ACHN (cell line): ENCODE measurements at regions not wholly inside any gene's neighbourhood (a gene's known extent, or its start where the extent isn't known, plus 50 kb on each side); places are given as distances from the start of the nearest gene placed in this dataset.

Experiments used
- DNase-seq: peaks from one replicate; pipeline ENCODE4 v3.0.0-alpha.2; 2015
- in situ Hi-C: cut with HindIII; loops from 2 replicates; pipeline ENCODE4 v1.10.0; 2017; ENCODE audit warnings: low sequenced_read_pairs, low pct_ligation_motif_present, low pct_unique_long_range_greater_than_20kb

GRCh38 chr16:86757704-86758040 lies 179.3 kb downstream of the FOXL1 start:
- in situ Hi-C loops: no loop called here
- DNase-seq: no peak

GRCh38 chr16:86758932-86759331 lies 180.6 kb downstream of the FOXL1 start:
- in situ Hi-C loops: no loop called here
- no peak for DNase-seq

DNA sequence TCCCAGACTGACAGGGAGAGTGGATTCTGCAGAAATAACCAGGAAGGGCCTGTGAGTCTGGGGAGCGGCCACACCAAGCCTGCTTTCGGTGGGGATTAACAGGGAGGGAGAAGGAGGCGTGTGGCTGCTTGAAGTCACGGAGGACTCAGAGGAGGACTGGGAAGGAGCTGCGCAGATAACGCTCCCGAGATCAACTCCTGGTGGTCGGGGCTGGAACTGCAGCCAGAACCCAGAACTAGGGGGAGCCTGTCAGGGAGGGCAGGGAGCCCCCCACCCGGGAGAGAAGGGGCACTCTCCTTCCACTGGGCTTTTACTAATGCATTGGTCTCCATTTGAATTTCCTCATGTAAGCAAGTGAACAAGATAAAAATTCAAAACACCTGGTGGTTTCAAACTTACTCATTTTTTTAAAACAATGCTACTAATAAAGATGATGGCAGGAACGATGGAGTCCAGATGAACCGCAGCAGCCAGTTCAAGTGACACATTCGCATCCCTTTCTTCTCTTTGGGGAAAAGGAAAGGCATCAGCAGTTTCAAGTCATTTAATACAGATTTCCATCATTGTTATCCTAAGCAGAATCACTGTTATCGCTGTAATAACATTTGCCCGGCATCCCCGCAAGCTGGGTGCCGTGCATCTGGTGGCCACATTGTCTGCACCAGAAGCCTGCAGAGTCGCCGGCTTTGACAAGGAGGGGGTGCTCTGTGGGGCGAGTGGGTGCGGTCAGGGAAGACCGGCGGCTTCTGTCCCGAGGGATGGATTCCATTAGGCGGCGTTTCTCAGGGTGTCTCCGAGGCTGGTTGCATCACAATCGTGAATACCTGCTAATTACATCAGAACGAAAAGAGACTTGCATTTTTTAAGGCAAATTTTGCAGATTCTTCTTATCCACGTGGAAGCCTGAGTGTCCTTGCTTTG lies 183.0 kb downstream of the FOXL1 start:
- in situ Hi-C loops: no loop called here

GRCh38 chr16:86762095-86762494 lies 183.7 kb downstream of the FOXL1 start:
- DNase-seq: no peak
- in situ Hi-C loops: no loop called here

More for the DNA sequence above, 183.0 kb downstream of the FOXL1 start:
- DNase-seq: peak; percentile 71

DNA sequence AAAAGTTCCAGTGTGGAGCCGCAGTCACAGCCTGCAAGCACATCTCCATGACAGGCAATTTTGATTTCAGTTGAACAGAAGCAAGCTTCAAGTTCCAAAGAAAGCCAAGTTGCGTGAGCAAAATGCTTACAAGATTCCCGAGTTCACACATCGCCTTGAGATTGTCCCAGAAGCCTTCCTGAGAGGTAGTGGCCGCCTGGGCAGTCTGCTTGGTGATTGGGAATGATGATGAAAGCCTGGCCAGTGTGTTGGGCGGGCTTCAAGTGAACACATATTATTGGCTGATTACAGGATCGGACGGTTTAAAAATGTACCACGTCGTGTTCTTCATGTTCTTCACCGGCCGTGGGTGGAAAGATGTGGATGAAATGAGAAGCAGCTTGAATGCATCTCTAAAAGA lies 185.5 kb downstream of the FOXL1 start:
- in situ Hi-C loops: no loop called here
- DNase-seq: no peak

DNA sequence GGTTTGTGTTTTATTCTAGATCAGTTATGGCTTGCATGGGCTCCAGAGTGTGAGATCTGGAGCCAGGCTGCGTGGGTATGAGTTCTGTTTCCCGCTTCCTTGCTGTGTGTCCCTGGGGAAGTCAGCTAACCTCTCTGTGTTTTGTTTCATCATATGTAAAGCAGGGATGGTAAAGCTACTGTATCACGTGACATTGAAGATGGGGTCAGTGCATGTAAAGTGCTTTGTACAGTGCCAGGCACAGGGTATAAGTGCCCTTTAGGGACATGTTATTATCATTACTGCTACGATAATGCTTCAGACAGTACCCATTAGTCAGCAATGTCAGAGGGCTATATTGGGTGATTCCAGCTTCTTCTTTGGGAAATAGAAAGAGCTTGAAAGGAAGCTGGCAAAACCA lies 186.2 kb downstream of the FOXL1 start:
- DNase-seq: no peak
- in situ Hi-C loops: no loop called here

GRCh38 chr16:86765389-86766026 lies 187.2 kb downstream of the FOXL1 start:
- in situ Hi-C loops: no loop called here
- DNase-seq: no peak

DNA sequence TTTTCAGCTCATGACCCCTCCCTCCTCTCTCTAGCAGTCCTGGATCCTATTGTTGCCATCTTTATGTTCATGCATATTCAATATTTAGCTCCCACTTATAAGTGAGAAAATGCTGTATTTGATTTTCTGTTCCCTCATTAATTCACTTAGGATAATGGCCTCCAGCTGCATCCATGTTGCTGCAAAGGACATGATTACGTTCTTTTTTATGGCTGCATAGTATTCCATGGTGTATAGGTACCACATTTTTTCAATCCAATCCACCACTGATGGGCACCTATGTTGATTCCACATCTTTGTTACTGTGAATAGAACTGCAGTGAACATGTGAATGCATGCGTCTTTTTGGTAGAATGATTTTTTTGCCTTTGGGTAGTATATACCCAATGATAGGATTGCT lies 188.4 kb downstream of the FOXL1 start:
- no peak for DNase-seq
- in situ Hi-C loops: no loop called here

DNA sequence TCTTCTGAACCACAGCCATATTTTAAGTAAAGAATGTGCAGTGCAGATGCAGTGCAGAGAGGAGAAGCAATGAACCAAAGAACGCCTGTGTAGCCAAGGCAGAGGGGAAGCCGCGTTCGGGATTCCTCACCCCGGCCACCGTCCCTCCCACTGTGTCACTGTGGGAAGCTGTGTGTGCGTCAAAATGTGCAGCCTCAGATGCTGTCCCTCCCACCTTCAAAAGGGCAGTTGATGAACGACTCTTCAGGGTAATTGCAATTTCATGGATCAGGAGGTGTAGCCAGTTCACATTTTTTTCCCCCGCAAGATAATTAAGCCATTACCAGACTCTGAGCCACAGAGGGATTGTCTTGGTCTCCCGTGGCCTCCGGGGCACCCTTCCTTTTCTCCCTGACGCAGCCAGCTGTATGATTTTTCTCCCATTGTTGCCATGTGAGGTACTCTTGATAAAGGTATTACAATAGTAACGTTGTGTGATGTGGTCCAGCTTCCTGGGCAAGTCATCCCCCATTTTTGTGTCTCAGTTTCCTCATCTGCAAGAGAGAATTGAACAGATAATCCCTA lies 190.0 kb downstream of the FOXL1 start:
- DNase-seq: no peak
- in situ Hi-C loops: no loop called here

- in situ Hi-C loops: no loop called here
- DNase-seq: peak; percentile 27
These were observed 190.7 kb downstream of the FOXL1 start for GRCh38 chr16:86768999-86769398.

DNA sequence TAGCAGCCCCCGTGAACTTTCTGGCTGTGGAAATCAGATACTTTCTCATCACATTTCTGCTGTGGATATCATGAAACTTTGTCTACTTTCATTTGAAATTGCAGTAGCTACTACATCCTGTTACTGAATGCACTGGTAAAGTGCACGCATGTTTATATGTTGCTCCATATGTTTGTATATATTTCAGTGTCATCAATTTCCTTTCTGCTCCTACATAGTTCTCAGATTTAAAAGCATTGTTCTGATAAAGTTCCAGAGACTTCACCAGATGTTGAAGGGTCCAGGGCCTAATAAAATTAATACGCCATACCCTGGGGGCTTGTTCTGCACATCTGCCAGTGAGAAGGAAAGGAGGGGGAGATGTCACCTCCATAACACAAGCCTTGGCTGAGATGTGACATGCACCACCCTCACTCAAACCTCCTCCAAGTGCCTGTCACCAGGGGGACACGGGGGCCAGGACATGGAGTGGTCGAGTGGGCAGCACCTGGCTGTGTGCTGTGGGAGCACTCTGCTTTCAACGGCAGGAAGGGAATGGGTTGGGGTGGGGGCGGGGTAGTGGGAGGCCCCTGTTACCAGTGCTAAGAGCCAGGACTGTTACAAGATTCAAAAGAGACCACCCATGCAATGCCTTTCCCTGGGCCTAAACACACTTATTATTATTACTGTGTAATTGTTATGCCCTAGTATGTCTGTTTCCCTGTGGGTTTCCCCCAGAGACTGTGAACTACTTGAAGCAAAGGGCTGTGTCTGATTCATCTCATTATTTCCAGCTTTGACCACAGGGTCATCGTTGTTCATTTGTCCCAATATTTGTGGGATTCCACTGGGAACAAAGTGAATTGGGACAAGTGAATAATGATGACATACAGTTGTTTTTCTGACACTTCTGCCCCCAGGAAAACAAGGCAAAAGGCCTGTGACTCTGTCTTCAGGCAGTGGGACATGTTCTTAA lies 193.4 kb downstream of the FOXL1 start:
- in situ Hi-C loops: no loop called here
- no peak for DNase-seq

DNA sequence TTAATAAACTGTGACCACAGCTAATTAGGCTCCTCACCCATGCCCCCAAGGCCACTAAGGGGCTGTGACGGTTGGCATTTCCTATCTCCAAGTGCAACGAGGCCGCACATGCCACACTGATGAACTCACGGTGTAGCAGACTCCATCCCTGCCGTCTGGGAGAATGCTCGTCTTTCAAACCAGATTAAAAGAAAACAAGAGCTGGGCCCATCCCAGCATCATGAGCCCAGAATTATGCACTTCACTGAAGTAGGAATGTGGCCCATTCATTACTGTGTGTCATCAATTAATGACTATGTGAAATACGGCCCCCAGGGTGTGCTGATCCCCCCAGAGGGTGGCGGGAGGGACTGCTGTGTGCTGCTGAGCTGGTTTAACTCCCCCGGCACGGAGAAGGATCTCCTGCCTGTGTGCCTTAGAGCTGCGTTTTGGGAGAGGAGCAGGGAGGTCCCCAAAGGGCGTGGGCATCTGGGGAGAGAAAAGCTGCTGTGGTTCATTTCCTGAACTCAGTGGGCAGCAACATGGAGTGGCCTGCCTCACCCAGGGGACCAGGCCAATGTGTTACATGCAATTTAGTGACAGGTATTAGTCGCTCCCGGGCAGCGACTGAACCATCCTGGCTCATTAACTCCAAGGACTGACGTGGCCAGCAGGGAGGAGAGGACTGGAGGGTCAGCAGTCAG lies 194.5 kb downstream of the FOXL1 start:
- no peak for DNase-seq
- in situ Hi-C loops: no loop called here

DNA sequence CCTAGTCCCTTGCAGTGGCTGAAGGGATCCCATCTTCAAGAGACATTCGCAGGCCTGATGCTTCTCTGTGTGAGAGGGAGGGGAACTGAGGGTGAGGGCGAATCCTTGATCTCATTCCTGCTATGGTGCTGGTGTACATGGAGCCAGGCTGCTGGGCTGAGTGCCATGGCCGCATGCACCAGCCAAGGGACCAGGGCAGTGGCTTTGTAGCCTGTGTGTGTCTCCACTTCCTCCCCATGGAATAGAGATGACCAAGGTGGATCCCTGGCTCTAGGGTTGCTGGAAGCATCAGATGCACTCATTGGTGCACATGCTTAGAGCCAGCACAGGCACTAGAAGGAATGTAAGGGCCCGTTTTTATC lies 195.0 kb downstream of the FOXL1 start:
- in situ Hi-C loops: no loop called here
- DNase-seq: no peak

GRCh38 chr16:86774931-86775330 lies 196.6 kb downstream of the FOXL1 start:
- in situ Hi-C loops: no loop called here
- no peak for DNase-seq

GRCh38 chr16:86775511-86775921 lies 197.2 kb downstream of the FOXL1 start:
- in situ Hi-C loops: no loop called here
- no peak for DNase-seq

GRCh38 chr16:86777381-86777946 lies 199.1 kb downstream of the FOXL1 start:
- in situ Hi-C loops: no loop called here
- no peak for DNase-seq

- in situ Hi-C loops: no loop called here
- no peak for DNase-seq
These were observed 199.9 kb downstream of the FOXL1 start for GRCh38 chr16:86778108-86778745.

DNA sequence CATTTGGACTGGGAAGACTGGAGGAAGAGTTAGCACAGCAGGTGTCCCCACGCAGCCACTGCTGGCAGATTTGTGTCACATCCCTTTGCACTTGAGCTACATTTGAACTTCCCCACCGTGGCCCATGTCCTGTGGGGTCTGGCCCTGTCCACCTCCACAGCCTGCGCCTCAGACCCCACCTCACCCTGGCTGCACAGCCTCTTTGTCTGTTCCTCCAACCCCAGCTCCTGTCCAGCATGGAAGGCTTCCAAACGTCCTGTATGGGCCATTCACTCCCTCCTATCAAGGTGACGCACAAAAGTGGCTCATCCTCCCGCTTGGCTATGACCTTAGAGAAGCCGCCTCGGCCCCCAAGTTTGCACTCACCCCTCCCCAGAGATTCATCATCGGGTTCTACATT lies 200.6 kb downstream of the FOXL1 start:
- DNase-seq: no peak
- in situ Hi-C loops: no loop called here
